ENCODE measurements at regions not wholly inside any gene's neighbourhood (a gene's known extent, or its start where the extent isn't known, plus 50 kb on each side); places are given as distances from the start of the nearest gene placed in this dataset.

DNA sequence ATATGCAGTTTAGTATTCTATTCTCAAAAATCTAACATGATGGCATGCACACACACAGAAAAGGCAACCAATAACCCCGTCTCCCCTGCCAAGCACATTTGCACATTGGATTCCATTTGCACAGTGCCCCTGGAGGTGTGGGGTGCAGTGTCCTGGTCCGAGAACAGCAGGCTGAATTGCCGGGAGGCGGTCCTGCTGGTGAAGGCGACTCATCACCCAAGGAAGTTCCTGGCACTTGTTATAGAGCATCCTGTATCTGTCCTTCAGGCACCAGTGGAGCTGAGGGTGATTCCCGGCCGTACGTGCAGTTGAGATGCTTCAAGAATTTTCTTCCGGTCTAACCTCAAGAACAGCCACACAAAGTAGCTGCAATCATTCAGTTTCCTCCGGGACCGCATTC, 73.0 kb upstream of the RAB12 start:
- TF ChIP-seq, protein P1, sequence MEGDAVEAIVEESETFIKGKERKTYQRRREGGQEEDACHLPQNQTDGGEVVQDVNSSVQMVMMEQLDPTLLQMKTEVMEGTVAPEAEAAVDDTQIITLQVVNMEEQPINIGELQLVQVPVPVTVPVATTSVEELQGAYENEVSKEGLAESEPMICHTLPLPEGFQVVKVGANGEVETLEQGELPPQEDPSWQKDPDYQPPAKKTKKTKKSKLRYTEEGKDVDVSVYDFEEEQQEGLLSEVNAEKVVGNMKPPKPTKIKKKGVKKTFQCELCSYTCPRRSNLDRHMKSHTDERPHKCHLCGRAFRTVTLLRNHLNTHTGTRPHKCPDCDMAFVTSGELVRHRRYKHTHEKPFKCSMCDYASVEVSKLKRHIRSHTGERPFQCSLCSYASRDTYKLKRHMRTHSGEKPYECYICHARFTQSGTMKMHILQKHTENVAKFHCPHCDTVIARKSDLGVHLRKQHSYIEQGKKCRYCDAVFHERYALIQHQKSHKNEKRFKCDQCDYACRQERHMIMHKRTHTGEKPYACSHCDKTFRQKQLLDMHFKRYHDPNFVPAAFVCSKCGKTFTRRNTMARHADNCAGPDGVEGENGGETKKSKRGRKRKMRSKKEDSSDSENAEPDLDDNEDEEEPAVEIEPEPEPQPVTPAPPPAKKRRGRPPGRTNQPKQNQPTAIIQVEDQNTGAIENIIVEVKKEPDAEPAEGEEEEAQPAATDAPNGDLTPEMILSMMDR (IDR thresholded peaks at IDR 0.05; ENCODE audit: insufficient read depth, low read length): no peak
- TF ChIP-seq, protein P2, sequence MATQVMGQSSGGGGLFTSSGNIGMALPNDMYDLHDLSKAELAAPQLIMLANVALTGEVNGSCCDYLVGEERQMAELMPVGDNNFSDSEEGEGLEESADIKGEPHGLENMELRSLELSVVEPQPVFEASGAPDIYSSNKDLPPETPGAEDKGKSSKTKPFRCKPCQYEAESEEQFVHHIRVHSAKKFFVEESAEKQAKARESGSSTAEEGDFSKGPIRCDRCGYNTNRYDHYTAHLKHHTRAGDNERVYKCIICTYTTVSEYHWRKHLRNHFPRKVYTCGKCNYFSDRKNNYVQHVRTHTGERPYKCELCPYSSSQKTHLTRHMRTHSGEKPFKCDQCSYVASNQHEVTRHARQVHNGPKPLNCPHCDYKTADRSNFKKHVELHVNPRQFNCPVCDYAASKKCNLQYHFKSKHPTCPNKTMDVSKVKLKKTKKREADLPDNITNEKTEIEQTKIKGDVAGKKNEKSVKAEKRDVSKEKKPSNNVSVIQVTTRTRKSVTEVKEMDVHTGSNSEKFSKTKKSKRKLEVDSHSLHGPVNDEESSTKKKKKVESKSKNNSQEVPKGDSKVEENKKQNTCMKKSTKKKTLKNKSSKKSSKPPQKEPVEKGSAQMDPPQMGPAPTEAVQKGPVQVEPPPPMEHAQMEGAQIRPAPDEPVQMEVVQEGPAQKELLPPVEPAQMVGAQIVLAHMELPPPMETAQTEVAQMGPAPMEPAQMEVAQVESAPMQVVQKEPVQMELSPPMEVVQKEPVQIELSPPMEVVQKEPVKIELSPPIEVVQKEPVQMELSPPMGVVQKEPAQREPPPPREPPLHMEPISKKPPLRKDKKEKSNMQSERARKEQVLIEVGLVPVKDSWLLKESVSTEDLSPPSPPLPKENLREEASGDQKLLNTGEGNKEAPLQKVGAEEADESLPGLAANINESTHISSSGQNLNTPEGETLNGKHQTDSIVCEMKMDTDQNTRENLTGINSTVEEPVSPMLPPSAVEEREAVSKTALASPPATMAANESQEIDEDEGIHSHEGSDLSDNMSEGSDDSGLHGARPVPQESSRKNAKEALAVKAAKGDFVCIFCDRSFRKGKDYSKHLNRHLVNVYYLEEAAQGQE (IDR thresholded peaks at IDR 0.05; ENCODE audit: insufficient replicate concordance, low read depth): no peak
- TF ChIP-seq POLR2AphosphoS5 (IDR thresholded peaks at IDR 0.05; ENCODE audit: low read depth): no peak
- no peak for TF ChIP-seq SPI1 (IDR thresholded peaks at IDR 0.05; ENCODE audit: borderline replicate concordance, low read depth)

Data from HL-60 (cell line).